ENCODE measurements at regions not wholly inside any gene's neighbourhood (a gene's known extent, or its start where the extent isn't known, plus 50 kb on each side); places are given as distances from the start of the nearest gene placed in this dataset.
A peak's percentile ranks its signal among the peaks of the same experiment; 100 is the strongest.

- no peak for DNase-seq (ENCODE audit: insufficient read length)
- no peak for TF ChIP-seq POLR2A (IDR thresholded peaks at IDR 0.05; ENCODE audit: low read depth, low read length)
- no peak; the same call in 1 of the 2 replicates for TF ChIP-seq POLR2AphosphoS5 (IDR thresholded peaks at IDR 0.05; ENCODE audit: low read depth, low read length)
- no peak for TF ChIP-seq TAF1 (IDR thresholded peaks at IDR 0.05; ENCODE audit: borderline replicate concordance, low read depth, low read length)
- FAIRE-seq: no peak
Observed at GRCh38 chr7:130930681-130931080, 196.7 kb upstream of the KLF14 start.

- FAIRE-seq (no peak), DNase-seq (ENCODE audit: insufficient read length) (no peak)
- no peak for TF ChIP-seq POLR2A (IDR thresholded peaks at IDR 0.05; ENCODE audit: low read depth, low read length)
- TF ChIP-seq TAF1 (IDR thresholded peaks at IDR 0.05; ENCODE audit: borderline replicate concordance, low read depth, low read length): no peak
- TF ChIP-seq POLR2AphosphoS5 (IDR thresholded peaks at IDR 0.05; ENCODE audit: low read depth, low read length): no peak
Observed at GRCh38 chr7:130931423-130931822, 197.4 kb upstream of the KLF14 start.

- FAIRE-seq: no peak
- TF ChIP-seq POLR2A (IDR thresholded peaks at IDR 0.05; ENCODE audit: low read depth, low read length) (no peak), POLR2AphosphoS5 (IDR thresholded peaks at IDR 0.05; ENCODE audit: low read depth, low read length) (no peak), TAF1 (IDR thresholded peaks at IDR 0.05; ENCODE audit: borderline replicate concordance, low read depth, low read length) (no peak)
- no peak for DNase-seq (ENCODE audit: insufficient read length)
Observed at GRCh38 chr7:130932088-130932487, 198.1 kb upstream of the KLF14 start.

- DNase-seq (ENCODE audit: insufficient read length) (no peak), FAIRE-seq (no peak)
- no peak for TF ChIP-seq TAF1 (IDR thresholded peaks at IDR 0.05; ENCODE audit: borderline replicate concordance, low read depth, low read length)
- TF ChIP-seq POLR2AphosphoS5 (IDR thresholded peaks at IDR 0.05; ENCODE audit: low read depth, low read length): peak; percentile 72
- TF ChIP-seq POLR2A (IDR thresholded peaks at IDR 0.05; ENCODE audit: low read depth, low read length): peak; percentile 11; the same call in 1 of the 2 replicates
Observed at GRCh38 chr7:130932667-130933432, 198.8 kb upstream of the KLF14 start.

- TF ChIP-seq POLR2A (IDR thresholded peaks at IDR 0.05; ENCODE audit: low read depth, low read length) (no peak), POLR2AphosphoS5 (IDR thresholded peaks at IDR 0.05; ENCODE audit: low read depth, low read length) (no peak), TAF1 (IDR thresholded peaks at IDR 0.05; ENCODE audit: borderline replicate concordance, low read depth, low read length) (no peak)
- DNase-seq (ENCODE audit: insufficient read length): no peak
- FAIRE-seq: no peak
Observed at GRCh38 chr7:130933919-130934318, 199.9 kb upstream of the KLF14 start.

GRCh38 chr7:130935564-130936157 lies 201.7 kb upstream of the KLF14 start:
- FAIRE-seq (no peak), DNase-seq (ENCODE audit: insufficient read length) (no peak)
- TF ChIP-seq TAF1 (IDR thresholded peaks at IDR 0.05; ENCODE audit: borderline replicate concordance, low read depth, low read length): no peak
- peak; percentile 39 for TF ChIP-seq POLR2A (IDR thresholded peaks at IDR 0.05; ENCODE audit: low read depth, low read length)
- peak; percentile 43 for TF ChIP-seq POLR2AphosphoS5 (IDR thresholded peaks at IDR 0.05; ENCODE audit: low read depth, low read length)

GRCh38 chr7:130936202-130936931 lies 202.4 kb upstream of the KLF14 start:
- FAIRE-seq (no peak), DNase-seq (ENCODE audit: insufficient read length) (no peak)
- TF ChIP-seq POLR2AphosphoS5 (IDR thresholded peaks at IDR 0.05; ENCODE audit: low read depth, low read length) (peak; percentile 63), TAF1 (IDR thresholded peaks at IDR 0.05; ENCODE audit: borderline replicate concordance, low read depth, low read length) (no peak), POLR2A (IDR thresholded peaks at IDR 0.05; ENCODE audit: low read depth, low read length) (no peak)

GRCh38 chr7:130937016-130937415 lies 203.0 kb upstream of the KLF14 start:
- DNase-seq (ENCODE audit: insufficient read length) (no peak), FAIRE-seq (no peak)
- TF ChIP-seq POLR2A (IDR thresholded peaks at IDR 0.05; ENCODE audit: low read depth, low read length) (peak; percentile 18), TAF1 (IDR thresholded peaks at IDR 0.05; ENCODE audit: borderline replicate concordance, low read depth, low read length) (no peak), POLR2AphosphoS5 (IDR thresholded peaks at IDR 0.05; ENCODE audit: low read depth, low read length) (0 out of 2 replicates have a peak, but pooled peaks have one; percentile 3)

GRCh38 chr7:130937830-130938229 lies 203.8 kb upstream of the KLF14 start:
- FAIRE-seq (no peak), DNase-seq (ENCODE audit: insufficient read length) (no peak)

GRCh38 chr7:130938661-130939060 lies 204.7 kb upstream of the KLF14 start:
- DNase-seq (ENCODE audit: insufficient read length) (no peak), FAIRE-seq (no peak)
- TF ChIP-seq TAF1 (IDR thresholded peaks at IDR 0.05; ENCODE audit: borderline replicate concordance, low read depth, low read length): no peak
- TF ChIP-seq POLR2AphosphoS5 (IDR thresholded peaks at IDR 0.05; ENCODE audit: low read depth, low read length): no peak
- TF ChIP-seq POLR2A (IDR thresholded peaks at IDR 0.05; ENCODE audit: low read depth, low read length): no peak

More at GRCh38 chr7:130937830-130938229, 203.8 kb upstream of the KLF14 start:
- TF ChIP-seq POLR2AphosphoS5 (IDR thresholded peaks at IDR 0.05; ENCODE audit: low read depth, low read length) (peak; percentile 49), POLR2A (IDR thresholded peaks at IDR 0.05; ENCODE audit: low read depth, low read length) (no peak)

GRCh38 chr7:130939321-130940095 lies 205.5 kb upstream of the KLF14 start:
- peak; percentile 17 for FAIRE-seq
- TF ChIP-seq POLR2AphosphoS5 (IDR thresholded peaks at IDR 0.05; ENCODE audit: low read depth, low read length) (no peak; the same call in 1 of the 2 replicates), TAF1 (IDR thresholded peaks at IDR 0.05; ENCODE audit: borderline replicate concordance, low read depth, low read length) (no peak), POLR2A (IDR thresholded peaks at IDR 0.05; ENCODE audit: low read depth, low read length) (no peak)

More at GRCh38 chr7:130939321-130940095, 205.5 kb upstream of the KLF14 start:
- no peak for DNase-seq (ENCODE audit: insufficient read length)

Data from GM12892 (cell line).